ENCODE measurements at regions not wholly inside any gene's neighbourhood (a gene's known extent, or its start where the extent isn't known, plus 50 kb on each side); places are given as distances from the start of the nearest gene placed in this dataset.

DNA sequence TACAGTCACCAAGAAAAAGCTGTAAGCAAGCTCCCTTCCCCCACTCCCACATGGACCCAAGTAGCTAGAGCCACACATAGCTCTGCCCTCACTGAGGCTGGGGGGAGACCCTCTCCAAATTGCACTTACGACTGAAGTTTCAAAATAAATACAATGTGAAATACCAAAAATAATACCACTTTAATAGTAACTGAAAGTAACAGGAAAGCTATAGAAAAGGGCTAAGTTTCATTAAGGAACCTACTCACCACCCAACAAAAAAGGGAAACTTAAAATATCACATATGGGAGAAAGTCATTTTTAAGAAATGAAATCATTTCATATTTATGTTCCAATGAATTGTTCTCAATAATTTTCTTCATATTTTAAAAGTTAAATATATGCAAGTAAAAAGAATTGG lies 130.4 kb upstream of the UBE2E2 start:
- no peak for DNase-seq (ENCODE audit: low read depth in 4 of 4, low spot score in 2 of 4)

DNA sequence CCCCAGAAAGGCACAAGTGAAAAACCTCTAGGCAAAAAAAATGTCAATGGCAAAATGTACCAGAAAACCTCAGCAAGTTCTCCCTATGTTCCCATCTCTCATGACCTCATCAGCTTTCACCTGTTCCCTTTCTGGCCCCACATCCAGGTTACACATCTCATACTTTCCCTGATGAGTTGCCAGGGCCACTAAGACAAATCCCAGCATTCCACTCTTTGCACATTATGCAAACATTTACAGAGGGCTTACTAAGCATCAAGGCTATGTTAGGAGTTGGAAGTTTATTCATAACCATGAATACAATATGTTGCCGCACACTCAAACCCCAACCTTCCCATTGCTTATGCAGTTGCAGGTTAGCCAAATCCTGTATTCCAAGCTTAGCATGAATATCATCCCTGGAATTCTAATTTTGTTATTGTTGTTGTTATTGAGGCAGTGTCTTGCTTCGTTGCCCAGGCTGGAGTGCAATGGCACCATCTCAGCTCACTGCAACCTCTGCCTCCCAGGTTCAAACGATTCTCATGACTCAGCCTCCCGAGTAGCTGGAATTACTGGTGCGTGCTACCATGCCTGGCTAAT lies 129.3 kb upstream of the UBE2E2 start:
- DNase-seq (ENCODE audit: low read depth in 4 of 4, low spot score in 2 of 4), result no peak

DNA sequence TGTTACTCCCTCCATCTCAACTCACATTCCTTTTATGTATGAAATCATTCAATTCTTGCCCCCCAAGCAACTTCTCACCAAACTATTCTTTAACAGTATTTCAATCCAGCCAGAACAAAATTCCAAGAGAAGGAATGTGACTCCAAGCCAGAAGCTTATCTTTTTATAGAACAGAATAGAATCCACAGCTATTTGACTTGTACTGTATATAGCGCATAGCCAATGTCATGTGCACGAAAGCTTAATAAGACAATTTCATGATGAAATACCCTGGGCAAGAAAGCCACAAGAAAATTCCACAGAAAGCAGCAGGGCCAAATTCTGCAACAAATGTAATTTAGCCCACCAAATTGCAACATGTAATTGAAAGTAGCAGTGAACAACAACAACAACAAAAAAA lies 127.6 kb upstream of the UBE2E2 start:
- no peak for DNase-seq (ENCODE audit: low read depth in 4 of 4, low spot score in 2 of 4)

DNA sequence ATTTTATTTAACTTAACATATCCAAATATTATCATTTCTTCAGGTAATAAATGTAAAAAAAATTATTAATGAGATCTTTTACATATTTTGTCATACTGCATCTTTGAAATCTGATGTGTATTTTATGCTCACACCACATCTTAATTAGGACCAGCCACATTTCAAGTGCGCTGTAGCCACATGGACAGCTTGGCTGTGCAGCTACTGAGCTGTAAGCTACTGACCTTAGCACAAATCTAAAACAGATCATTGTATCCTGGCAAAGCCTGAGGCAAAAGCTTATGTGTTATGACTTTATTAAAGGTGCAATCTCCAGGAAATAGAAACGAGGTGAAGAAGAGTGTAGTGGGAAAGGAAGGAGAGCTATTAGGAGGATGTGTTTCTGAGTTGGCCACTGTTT lies 126.7 kb upstream of the UBE2E2 start:
- DNase-seq (ENCODE audit: low read depth in 4 of 4, low spot score in 2 of 4), result no peak

DNA sequence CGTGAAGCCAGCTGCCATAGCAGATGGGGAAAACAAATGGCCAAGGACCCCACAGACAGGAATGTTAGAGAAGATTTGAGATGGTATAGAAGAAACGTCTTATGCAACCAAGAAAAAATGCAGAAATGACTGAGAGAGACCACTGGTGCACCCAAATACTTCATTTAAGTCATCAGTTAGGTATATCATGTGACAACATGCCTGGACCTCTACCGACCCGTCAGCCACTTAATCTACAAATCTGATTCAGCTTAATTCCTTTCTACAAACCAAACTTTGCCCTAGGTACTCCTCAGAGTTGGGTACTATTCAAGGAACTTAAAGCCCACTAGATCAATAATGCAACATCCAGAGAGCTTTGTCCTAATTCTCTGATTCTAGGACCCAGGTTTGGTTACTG lies 126.0 kb upstream of the UBE2E2 start:
- DNase-seq (ENCODE audit: low read depth in 4 of 4, low spot score in 2 of 4), result no peak

DNA sequence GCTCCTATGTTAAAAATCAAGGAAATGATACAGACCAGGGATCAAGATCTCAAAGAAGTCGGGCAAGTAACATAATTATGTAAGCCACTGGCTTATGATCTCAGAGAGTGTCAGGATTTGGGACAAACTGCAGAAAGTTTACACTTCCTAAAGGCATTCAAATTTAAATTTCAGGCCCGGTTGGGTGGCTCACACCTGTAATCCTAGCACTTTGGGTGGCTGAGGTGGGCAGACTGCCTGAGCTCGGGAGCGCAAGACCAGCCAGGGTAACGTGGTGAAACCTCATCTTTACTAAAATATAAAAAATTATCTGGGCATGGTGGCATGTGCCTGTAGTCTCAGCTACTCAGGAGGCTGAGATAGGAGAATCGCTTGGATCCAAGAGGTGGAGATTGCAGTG lies 124.4 kb upstream of the UBE2E2 start:
- no peak for DNase-seq (ENCODE audit: low read depth in 4 of 4, low spot score in 2 of 4)

DNA sequence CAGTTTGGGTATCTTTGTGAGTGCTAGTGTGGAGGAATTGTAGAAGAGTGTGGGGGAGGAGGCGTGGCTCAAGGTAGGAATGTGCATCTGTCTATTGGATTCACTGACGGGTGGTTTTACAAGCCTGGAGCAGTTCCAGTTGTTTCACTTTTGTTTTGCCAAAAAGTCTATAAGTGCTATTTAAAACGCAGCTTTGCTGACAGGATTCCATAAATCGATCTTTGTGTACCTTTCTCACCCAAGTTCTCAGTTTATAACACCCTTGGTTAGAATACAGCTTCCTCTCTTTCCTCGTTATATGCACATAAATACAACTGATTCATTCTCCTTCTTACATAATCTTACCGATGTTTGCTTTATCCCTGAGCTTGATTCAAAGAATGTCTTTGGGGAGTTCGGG lies 123.2 kb upstream of the UBE2E2 start:
- DNase-seq (ENCODE audit: low read depth in 4 of 4, low spot score in 2 of 4), result no peak

DNA sequence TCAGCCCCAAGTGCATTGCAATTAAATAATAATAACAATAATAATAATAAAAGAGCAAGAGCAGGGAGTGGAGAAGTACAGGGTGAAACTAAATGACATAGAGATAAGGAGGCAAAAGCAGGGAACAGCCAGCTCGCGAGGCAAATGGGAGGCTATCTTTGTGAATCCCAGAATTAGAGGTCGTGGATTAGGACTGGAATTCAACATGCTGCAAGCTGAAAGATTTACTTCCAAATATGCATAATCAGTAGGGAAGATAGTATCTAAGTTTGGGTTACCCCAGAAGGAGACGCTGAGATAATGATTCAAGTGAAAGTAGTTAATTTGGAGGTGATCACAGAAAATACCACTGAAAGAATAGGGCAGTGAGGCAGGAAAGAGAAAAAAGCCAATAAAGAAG lies 119.4 kb upstream of the UBE2E2 start:
- DNase-seq (ENCODE audit: low read depth in 4 of 4, low spot score in 2 of 4), result no peak

DNA sequence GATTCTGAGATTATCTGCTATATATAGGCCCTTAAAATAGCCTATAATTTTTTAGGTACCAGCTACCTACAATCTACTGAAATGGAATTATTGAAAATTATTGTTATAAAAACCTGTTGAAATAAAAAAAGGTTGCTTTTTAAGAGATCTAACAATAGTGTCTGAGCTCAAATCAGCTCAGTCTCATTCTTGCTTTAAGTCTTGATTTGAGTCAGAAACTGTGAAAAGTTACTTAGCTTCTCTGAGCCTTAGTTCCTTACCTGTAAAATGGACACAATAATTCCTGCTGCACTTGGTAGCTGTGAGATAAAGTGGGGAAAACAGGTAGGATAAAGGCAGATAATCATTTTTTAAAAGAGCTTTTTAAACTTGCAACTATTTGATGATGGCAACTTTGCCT lies 118.8 kb upstream of the UBE2E2 start:
- no peak for DNase-seq (ENCODE audit: low read depth in 4 of 4, low spot score in 2 of 4)

DNA sequence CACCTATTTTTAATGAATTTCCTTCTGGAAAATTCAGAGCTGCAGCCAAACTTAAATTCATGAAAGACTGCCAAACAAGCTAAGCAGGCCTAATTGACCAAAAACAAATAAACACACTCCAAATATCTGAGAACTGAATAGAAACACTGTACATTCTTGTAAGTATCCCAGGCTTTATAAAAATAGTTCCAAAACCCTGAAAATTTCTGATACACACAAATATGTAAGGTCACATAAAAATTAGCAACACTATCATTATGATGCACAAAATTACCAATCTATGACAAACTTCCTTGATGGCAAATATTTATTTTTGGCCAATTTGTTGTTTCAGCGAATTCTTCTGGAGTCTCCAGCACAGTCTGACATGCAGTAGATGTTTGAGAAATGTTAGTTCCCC lies 117.9 kb upstream of the UBE2E2 start:
- no peak for DNase-seq (ENCODE audit: low read depth in 4 of 4, low spot score in 2 of 4)

DNA sequence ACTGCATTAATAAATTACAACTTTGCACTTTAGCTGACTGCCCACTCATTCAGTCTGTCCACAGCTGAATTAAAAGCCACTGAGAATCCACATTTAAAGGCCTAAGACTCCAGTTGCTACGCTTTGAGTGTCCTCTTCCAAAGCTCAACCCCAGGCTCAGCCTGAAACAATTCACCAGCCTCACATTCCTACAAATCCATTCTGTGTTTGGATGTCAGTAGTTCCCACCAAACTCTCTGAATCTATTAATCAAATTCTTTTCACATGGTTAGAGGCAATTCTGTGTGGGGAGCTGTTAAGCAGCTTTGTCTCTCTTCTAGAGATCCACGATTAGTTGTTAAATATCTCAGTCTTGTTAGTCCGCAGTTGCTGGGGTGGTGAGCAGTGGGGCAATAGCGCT lies 116.8 kb upstream of the UBE2E2 start:
- DNase-seq (ENCODE audit: low read depth in 4 of 4, low spot score in 2 of 4), result no peak

DNA sequence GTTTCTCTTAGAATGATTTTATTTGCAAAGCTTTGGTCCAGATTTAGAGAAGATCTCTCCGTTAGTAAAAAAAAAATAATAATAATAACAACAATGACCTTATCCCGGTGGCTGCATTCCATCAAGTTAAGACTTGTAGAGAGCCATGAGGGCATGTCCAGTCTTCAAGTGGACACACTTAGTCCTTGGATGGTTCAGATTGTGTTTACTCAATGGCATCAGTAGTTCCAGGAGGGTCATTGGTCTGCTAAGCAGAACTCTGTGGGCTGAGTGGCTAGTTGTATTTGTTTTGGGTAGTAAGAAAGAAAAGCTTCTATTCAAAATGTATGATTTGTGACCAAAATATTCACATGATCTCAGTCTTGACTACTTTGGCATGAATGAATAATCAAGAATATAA lies 116.3 kb upstream of the UBE2E2 start:
- DNase-seq (ENCODE audit: low read depth in 4 of 4, low spot score in 2 of 4), result no peak

DNA sequence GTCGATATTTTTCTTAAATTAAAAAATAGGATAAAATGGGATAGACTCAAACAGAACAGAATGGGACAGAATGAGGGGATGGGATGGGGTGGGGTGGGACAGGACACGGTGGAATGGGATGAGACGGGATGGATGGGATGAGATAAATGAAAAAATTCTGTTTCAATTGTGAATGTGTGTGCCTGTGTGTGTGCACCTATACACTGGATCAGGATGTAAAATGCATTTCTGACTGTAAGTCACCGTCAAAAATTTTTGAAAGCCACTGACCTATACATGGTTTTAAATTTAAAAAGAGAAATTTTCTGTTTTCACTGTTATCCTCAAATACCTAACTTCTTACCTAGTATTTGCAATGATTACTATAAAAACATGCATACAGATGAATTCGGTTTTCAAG lies 108.7 kb upstream of the UBE2E2 start:
- DNase-seq (ENCODE audit: low read depth in 4 of 4, low spot score in 2 of 4), result no peak

DNA sequence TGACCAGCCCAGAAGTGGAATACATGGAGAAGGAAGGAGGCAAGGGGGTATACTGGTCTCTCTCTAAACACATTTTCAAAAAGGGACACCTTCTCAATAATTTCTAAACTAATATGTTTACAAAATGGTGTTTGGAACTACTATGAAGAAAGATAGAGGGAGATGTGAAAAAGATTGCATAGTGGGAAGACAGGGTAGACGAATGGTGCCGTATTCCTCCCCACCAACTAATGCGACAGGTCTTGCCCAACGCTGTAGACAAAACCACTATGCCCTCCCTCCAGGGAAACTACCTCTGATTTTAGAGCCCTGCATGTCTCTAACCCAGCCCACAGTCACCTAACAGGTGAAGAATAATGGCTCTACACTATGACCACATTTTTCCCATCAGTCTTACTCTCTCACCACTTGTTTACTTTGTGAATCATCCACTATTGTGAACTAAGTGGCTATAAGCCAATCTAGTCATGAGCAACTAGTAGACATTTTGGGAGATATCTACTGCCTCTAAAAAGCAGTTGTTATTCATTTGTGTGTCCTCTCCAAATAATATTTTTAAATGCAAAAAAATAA lies 108.2 kb upstream of the UBE2E2 start:
- DNase-seq (ENCODE audit: low read depth in 4 of 4, low spot score in 2 of 4), result no peak

DNA sequence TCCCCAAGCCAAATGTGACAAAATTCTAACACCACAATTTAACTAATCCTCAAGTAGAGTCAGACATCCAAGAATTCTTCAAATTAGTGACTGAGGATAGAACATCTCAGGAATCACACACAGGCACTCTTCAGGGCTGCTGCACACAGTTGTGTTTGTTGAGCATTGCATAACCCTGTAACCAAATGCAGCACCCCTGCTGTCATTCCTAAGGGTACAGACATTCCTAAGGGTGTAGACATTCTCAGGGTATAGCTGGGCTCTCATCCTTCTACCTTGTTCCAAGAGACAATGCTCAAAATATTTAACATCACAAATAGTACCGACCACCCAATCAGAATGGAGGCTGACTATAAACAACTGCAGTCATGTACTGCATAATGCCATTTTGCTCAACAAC lies 107.1 kb upstream of the UBE2E2 start:
- no peak for DNase-seq (ENCODE audit: low read depth in 4 of 4, low spot score in 2 of 4)

DNA sequence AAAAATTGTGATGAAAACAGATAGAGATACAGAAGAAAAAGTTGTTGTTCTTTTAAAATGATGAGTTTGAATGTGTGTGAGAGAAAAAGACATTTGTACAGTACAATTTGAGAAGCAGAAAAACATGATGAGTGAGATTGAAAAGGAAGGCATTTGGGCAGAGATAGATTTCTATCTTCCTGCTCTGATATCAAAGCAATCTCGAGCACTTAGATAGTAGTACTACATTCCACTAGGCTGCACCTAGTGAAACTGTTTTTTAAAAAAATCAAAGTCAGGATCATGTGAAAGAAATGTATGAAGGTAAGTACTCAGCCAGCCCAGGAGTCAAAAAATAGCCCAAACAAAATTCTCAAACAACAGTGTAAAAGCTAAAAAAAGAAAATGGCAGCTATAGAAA lies 104.1 kb upstream of the UBE2E2 start:
- DNase-seq (ENCODE audit: low read depth in 4 of 4, low spot score in 2 of 4), result no peak

DNA sequence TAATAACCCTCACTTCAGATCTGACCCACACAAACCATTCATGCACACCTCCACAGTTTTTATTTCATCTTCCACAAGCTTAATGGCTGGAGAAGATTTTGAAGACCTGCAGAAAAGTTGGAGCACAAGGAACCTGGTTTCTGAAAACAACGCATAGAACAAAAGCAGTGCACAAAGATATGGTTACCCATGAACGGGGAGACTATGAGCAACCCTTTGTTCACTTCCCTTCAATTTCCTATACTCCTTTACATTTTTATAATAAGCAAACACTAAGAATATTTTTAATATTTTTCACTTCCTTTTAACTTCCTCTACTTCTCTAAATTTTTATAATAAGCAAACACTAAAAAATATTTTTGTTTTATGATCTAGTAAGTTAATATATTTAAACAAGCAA lies 103.5 kb upstream of the UBE2E2 start:
- no peak for DNase-seq (ENCODE audit: low read depth in 4 of 4, low spot score in 2 of 4)

DNA sequence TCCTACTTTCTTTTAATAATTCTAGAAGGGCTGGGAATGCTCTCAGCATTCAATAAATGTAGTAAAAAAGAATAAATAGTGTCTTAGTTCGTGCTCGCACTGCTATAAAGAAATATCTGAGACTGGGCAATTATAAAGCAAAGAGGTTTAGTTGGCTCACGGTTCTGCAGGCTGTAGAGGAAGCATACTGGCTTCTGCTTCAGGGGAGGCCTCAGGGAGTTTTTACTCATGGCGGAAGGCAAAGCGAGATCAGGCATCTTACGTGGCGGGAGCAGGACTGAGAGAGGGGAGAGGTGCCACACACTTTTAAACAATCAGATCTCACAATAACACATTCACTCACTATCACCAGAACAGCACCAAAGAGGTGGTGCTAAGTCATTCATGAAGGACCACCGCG lies 103.0 kb upstream of the UBE2E2 start:
- no peak for DNase-seq (ENCODE audit: low read depth in 4 of 4, low spot score in 2 of 4)

DNA sequence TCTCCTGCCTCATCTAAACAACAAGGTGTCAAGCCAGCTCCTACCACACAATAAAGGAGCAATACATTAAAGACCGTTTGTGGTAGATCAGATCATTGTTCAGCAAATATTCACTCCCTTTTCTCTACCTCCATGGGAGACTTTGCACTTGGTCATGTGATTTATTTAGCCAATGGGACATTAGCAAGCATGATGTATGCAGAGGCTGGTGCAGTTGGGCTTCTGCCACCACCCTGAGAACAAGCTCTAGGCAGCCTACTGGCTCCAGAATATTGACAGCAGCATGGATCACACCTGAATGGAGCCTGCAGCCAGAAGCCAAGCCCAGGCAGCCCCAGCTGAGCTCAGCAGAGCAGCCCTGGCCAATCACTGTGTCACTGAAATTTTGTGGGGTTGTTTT lies 99.4 kb upstream of the UBE2E2 start:
- DNase-seq (ENCODE audit: low read depth in 4 of 4, low spot score in 2 of 4), result no peak

DNA sequence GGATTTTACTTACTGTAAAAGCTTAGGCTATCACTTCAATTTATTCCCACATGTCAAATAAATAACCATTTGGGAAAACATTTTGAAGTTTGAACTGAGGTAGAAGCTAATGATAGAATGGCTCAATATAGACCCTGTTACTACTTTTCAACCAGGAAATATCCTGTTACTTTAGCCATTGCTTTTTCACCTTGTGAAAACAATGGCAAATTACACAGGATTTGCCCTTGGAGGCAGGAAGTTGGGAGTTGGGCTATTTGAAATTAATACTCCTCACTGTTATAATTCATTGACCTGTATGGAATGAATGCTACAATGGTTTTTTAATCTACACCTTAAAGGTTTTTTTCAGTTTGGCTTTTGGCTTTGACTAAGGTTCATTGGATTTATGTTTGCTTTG lies 98.1 kb upstream of the UBE2E2 start:
- DNase-seq (ENCODE audit: low read depth in 4 of 4, low spot score in 2 of 4), result no peak

DNA sequence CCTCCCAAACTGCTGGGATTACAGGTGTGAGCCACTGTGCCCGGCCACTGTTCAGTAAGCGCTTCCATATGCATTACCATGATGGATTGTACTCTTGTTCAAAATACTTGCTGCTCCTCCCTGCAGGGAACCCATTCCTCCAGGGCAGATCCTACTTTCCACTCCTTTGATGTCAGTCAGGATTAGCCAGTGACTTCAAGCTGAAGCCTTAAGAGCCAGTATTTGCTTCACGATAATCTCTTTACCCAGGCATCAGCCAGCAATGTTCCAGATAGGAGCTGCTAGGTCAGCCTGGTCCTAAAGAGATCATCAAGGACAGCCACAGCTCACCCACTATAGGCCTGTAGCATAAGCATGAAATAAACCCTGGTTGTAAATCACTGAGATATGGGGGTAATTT lies 96.5 kb upstream of the UBE2E2 start:
- DNase-seq (ENCODE audit: low read depth in 4 of 4, low spot score in 2 of 4), result no peak

DNA sequence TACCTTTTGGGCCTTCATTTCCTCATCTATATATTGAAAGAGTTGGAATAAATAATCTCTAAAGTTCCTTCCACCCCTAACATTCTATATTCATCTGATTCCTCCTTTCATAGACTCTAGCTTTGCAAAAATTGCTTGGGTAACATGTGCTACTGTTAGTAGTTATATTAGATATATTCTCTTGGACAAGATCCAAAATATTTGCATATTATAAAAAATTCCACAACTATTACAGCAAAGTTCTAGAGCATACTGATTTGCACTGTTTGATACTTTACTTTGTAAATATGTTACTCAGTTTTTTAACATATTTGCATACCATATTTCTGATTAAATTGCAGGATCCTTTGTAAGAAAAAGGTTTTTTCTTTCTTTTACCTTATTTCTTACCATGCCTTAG lies 95.9 kb upstream of the UBE2E2 start:
- no peak for DNase-seq (ENCODE audit: low read depth in 4 of 4, low spot score in 2 of 4)

DNA sequence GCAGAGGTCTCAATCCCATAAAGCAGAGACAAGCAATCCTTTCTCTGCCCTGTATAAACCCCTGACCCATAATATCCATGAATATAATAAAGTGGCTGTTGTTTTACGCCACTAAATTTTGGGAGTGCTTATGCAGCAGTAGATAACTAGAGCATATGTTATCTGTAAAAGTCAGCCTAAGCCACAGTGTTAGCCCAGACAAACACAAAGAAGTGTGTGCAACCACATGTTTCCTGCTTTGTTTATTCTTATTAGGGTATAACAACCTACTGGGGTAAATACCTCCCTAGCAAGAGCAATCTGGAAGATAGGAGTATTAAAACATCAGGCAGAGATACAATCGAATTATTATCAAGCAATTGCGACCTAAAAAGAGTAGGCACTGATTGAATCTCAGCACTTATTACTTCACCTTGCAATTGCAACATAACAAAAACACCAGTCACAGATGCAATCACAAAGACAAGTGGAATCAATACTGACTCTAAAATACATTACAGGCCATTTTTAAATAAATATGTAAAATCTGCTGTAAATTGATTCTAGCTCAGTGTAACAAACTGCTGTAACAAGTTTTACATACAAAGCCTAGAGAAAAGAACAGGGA lies 94.6 kb upstream of the UBE2E2 start:
- DNase-seq (ENCODE audit: low read depth in 4 of 4, low spot score in 2 of 4), result no peak
